ENCODE measurements at regions not wholly inside any gene's neighbourhood (a gene's known extent, or its start where the extent isn't known, plus 50 kb on each side); places are given as distances from the start of the nearest gene placed in this dataset.

DNA sequence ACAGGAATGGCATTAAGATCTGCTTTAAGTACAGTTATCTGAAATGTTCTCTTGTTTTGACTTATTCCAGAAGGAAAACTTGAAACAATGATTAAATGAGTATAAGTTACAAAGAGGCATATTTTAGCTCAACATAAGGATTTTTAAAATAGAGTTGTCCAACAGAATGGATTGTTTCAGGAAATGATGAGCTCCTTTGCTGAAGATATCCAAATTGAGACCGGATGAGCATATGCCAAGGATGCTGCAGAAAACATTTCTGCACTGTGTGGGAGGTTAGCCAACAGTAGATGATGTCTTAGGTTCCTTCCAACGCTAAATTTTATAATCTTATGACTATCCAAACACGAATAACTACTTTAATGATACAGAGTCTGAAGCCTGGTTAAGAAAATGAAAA is 226.5 kb upstream of the NANOGP8 start:
- TF ChIP-seq, protein P1, sequence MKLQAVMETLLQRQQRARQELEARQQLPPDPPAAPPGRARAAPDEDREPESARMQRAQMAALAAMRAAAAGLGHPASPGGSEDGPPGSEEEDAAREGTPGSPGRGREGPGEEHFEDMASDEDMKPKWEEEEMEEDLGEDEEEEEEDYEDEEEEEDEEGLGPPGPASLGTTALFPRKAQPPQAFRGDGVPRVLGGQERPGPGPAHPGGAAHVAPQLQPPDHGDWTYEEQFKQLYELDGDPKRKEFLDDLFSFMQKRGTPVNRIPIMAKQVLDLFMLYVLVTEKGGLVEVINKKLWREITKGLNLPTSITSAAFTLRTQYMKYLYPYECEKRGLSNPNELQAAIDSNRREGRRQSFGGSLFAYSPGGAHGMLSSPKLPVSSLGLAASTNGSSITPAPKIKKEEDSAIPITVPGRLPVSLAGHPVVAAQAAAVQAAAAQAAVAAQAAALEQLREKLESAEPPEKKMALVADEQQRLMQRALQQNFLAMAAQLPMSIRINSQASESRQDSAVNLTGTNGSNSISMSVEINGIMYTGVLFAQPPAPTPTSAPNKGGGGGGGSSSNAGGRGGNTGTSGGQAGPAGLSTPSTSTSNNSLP (IDR thresholded peaks at IDR 0.05; ENCODE audit: borderline replicate concordance, low read depth, low read length), result no peak
- TF ChIP-seq FIP1L1 (IDR thresholded peaks at IDR 0.05; ENCODE audit: low read depth, low read length, poor library complexity, severe bottlenecking) (no peak), MYNN (IDR thresholded peaks at IDR 0.05) (no peak), MYNN (CRISPR knock-in tag; IDR thresholded peaks at IDR 0.05) (no peak)
- TF ChIP-seq, protein P2, sequence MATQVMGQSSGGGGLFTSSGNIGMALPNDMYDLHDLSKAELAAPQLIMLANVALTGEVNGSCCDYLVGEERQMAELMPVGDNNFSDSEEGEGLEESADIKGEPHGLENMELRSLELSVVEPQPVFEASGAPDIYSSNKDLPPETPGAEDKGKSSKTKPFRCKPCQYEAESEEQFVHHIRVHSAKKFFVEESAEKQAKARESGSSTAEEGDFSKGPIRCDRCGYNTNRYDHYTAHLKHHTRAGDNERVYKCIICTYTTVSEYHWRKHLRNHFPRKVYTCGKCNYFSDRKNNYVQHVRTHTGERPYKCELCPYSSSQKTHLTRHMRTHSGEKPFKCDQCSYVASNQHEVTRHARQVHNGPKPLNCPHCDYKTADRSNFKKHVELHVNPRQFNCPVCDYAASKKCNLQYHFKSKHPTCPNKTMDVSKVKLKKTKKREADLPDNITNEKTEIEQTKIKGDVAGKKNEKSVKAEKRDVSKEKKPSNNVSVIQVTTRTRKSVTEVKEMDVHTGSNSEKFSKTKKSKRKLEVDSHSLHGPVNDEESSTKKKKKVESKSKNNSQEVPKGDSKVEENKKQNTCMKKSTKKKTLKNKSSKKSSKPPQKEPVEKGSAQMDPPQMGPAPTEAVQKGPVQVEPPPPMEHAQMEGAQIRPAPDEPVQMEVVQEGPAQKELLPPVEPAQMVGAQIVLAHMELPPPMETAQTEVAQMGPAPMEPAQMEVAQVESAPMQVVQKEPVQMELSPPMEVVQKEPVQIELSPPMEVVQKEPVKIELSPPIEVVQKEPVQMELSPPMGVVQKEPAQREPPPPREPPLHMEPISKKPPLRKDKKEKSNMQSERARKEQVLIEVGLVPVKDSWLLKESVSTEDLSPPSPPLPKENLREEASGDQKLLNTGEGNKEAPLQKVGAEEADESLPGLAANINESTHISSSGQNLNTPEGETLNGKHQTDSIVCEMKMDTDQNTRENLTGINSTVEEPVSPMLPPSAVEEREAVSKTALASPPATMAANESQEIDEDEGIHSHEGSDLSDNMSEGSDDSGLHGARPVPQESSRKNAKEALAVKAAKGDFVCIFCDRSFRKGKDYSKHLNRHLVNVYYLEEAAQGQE (IDR thresholded peaks at IDR 0.05; ENCODE audit: borderline replicate concordance), result no peak
- TF ChIP-seq, protein P2 (CRISPR knock-in tag; IDR thresholded peaks at IDR 0.05; ENCODE audit: low read depth), result no peak
